ENCODE measurements at regions not wholly inside any gene's neighbourhood (a gene's known extent, or its start where the extent isn't known, plus 50 kb on each side); places are given as distances from the start of the nearest gene placed in this dataset.

- Histone ChIP-seq H3K4me3 (ENCODE audit: low read depth, low read length) (no peak overlapping the region), H3K36me3 (ENCODE audit: control insufficient read depth in 2 of 2, insufficient read depth in 1 of 2, low read length in 2 of 2) (no peaks in the 10 kb centered on the region), H3K4me1 (ENCODE audit: control insufficient read depth, insufficient read depth, low read length) (no peaks in the 10 kb centered on the region), H3K27ac (ENCODE audit: extremely low read depth, low read depth, low read length) (no peak overlapping the region), H3K9me3 (ENCODE audit: control insufficient read depth, insufficient read depth, low read depth, low read length) (no peaks in the 10 kb centered on the region)
- POLR2A ChIA-PET: no interaction called here
- CTCF ChIA-PET: interaction anchor here (0.7 kb wide), 1 partner anchor 23 kb away, joined by 4 read pairs; no protein-coding TSS in a partner anchor
- no peak for TF ChIP-seq ZNF645 (tag by site-specific recombination; IDR thresholded peaks at IDR 0.05)
- TF ChIP-seq KLF1 (tag by site-specific recombination; IDR thresholded peaks at IDR 0.05): no peak
- no peak for TF ChIP-seq ZNF548 (tag by site-specific recombination; IDR thresholded peaks at IDR 0.05)
- no peak for TF ChIP-seq ZNF677 (tag by site-specific recombination; IDR thresholded peaks at IDR 0.05)
- no peak for TF ChIP-seq ZNF529 (tag by site-specific recombination; IDR thresholded peaks at IDR 0.05; ENCODE audit: insufficient replicate concordance)
- no peak for TF ChIP-seq ZNF37A (tag by site-specific recombination; IDR thresholded peaks at IDR 0.05)
- no peak for TF ChIP-seq ZNF514 (tag by site-specific recombination; IDR thresholded peaks at IDR 0.05)
These were observed 465.2 kb downstream of the CD83 start for GRCh38 chr6:14582749-14583148.

- Histone ChIP-seq H3K4me1 (ENCODE audit: control insufficient read depth, insufficient read depth, low read length) (no peaks in the 10 kb centered on the region), H3K9me3 (ENCODE audit: control insufficient read depth, insufficient read depth, low read depth, low read length) (no peaks in the 10 kb centered on the region), H3K27ac (ENCODE audit: extremely low read depth, low read depth, low read length) (no peak overlapping the region), H3K36me3 (ENCODE audit: control insufficient read depth in 2 of 2, insufficient read depth in 1 of 2, low read length in 2 of 2) (no peaks in the 10 kb centered on the region), H3K4me3 (ENCODE audit: low read depth, low read length) (no peak overlapping the region)
- POLR2A ChIA-PET: no interaction called here
- no peak for TF ChIP-seq ZNF544 (tag by site-specific recombination; IDR thresholded peaks at IDR 0.05)
- CTCF ChIA-PET: interaction anchor here (0.6 kb wide), 2 partner anchors 128 to 564 kb away, joined by 3 read pairs; no protein-coding TSS in a partner anchor
These were observed 466.3 kb downstream of the CD83 start for GRCh38 chr6:14583826-14584225.

- Histone ChIP-seq H3K36me3 (ENCODE audit: control insufficient read depth in 2 of 2, insufficient read depth in 1 of 2, low read length in 2 of 2) (no peaks in the 10 kb centered on the region), H3K9me3 (ENCODE audit: control insufficient read depth, insufficient read depth, low read depth, low read length) (no peaks in the 10 kb centered on the region), H3K27ac (ENCODE audit: extremely low read depth, low read depth, low read length) (no peak overlapping the region), H3K4me1 (ENCODE audit: control insufficient read depth, insufficient read depth, low read length) (no peaks in the 10 kb centered on the region), H3K4me3 (ENCODE audit: low read depth, low read length) (no peak overlapping the region)
- ChIA-PET POLR2A (no interaction called here), CTCF (interaction anchor here (0.6 kb wide), 1 partner anchor 563 kb away, joined by 3 read pairs; no protein-coding TSS in a partner anchor)
- no peak for TF ChIP-seq ZNF350 (tag by site-specific recombination; IDR thresholded peaks at IDR 0.05)
- TF ChIP-seq ZNF2 (tag by site-specific recombination; IDR thresholded peaks at IDR 0.05): no peak
- no peak for TF ChIP-seq ZNF560 (tag by site-specific recombination; IDR thresholded peaks at IDR 0.05; ENCODE audit: borderline replicate concordance)
- no peak for TF ChIP-seq ZBTB1 (tag by site-specific recombination; IDR thresholded peaks at IDR 0.05)
- no peak for TF ChIP-seq ZNF623 (tag by site-specific recombination; IDR thresholded peaks at IDR 0.05)
- TF ChIP-seq ZNF521 (tag by site-specific recombination; IDR thresholded peaks at IDR 0.05): no peak
- no peak for TF ChIP-seq ZNF26 (tag by site-specific recombination; IDR thresholded peaks at IDR 0.05)
- no peak for TF ChIP-seq ATF2 (tag by site-specific recombination; IDR thresholded peaks at IDR 0.05; ENCODE audit: low read depth)
- no peak for TF ChIP-seq ZNF391 (tag by site-specific recombination; IDR thresholded peaks at IDR 0.05; ENCODE audit: borderline replicate concordance, low read depth)
- no peak for TF ChIP-seq ZBTB48 (tag by site-specific recombination; IDR thresholded peaks at IDR 0.05)
- TF ChIP-seq ZNF140 (tag by site-specific recombination; IDR thresholded peaks at IDR 0.05): no peak
These were observed 466.9 kb downstream of the CD83 start for GRCh38 chr6:14584450-14584849.
